GM18951 (cell line): ENCODE measurements at regions not wholly inside any gene's neighbourhood (a gene's known extent, or its start where the extent isn't known, plus 50 kb on each side); places are given as distances from the start of the nearest gene placed in this dataset.

Experiments
- POLR2A ChIP-seq: IDR thresholded peaks from 4 replicates; pipeline ENCODE4 v1.6.1; 2011; ENCODE audit warnings: mild to moderate bottlenecking; ENCODE audit not compliant: insufficient read length, insufficient read depth; ENCODE audit errors: extremely low read depth
- in situ Hi-C: fragments of 300-500 bp; cut with MboI; formaldehyde crosslinking; loops from one replicate; pipeline ENCODE4 v1.12.0; 2022; ENCODE audit warnings: low sequenced_read_pairs, mixed read lengths, inconsistent platforms; ENCODE audit not compliant: unreplicated experiment

GRCh38 chr18:8959551-8960135, 142.9 kb upstream of the NDUFV2 start:
- in situ Hi-C loops: no loop called here

GRCh38 chr18:8960740-8961657, 141.5 kb upstream of the NDUFV2 start:
- no peak for TF ChIP-seq POLR2A
- in situ Hi-C loops: no loop called here

More at GRCh38 chr18:8959551-8960135, 142.9 kb upstream of the NDUFV2 start:
- no peak for TF ChIP-seq POLR2A

GRCh38 chr18:8962192-8962779, 140.2 kb upstream of the NDUFV2 start:
- TF ChIP-seq POLR2A: no peak
- in situ Hi-C loops: no loop called here

GRCh38 chr18:8962855-8963635, 139.5 kb upstream of the NDUFV2 start:
- in situ Hi-C loops: no loop called here
- TF ChIP-seq POLR2A: no peak

- in situ Hi-C loops: no loop called here
- TF ChIP-seq POLR2A: no peak
These were observed 138.6 kb upstream of the NDUFV2 start for GRCh38 chr18:8963876-8964275.

GRCh38 chr18:8965398-8965797, 137.1 kb upstream of the NDUFV2 start:
- in situ Hi-C loops: no loop called here
- TF ChIP-seq POLR2A: no peak

GRCh38 chr18:8966821-8967220, 135.7 kb upstream of the NDUFV2 start:
- TF ChIP-seq POLR2A: no peak
- in situ Hi-C loops: no loop called here

GRCh38 chr18:8967573-8967972, 134.9 kb upstream of the NDUFV2 start:
- in situ Hi-C loops: no loop called here
- TF ChIP-seq POLR2A: no peak

GRCh38 chr18:8969639-8970390, 132.7 kb upstream of the NDUFV2 start:
- no peak for TF ChIP-seq POLR2A
- in situ Hi-C loops: no loop called here

GRCh38 chr18:8970843-8971242, 131.7 kb upstream of the NDUFV2 start:
- TF ChIP-seq POLR2A: no peak
- in situ Hi-C loops: no loop called here

GRCh38 chr18:8972116-8972515, 130.4 kb upstream of the NDUFV2 start:
- no peak for TF ChIP-seq POLR2A
- in situ Hi-C loops: no loop called here

GRCh38 chr18:8974279-8974678, 128.2 kb upstream of the NDUFV2 start:
- TF ChIP-seq POLR2A: no peak
- in situ Hi-C loops: no loop called here
